PC-3 (cell line): ENCODE measurements at regions not wholly inside any gene's neighbourhood (a gene's known extent, or its start where the extent isn't known, plus 50 kb on each side); places are given as distances from the start of the nearest gene placed in this dataset.

Experiments used
- CTCF ChIP-seq: fragments of 300-600 bp; sonication (generic); conservative IDR thresholded peaks from 2 replicates; pipeline ENCODE4 v1.5.1; 2017; ENCODE audit warnings: antibody characterized with exemption, low read depth, mild to moderate bottlenecking, low read length
- EZH2 ChIP-seq: fragments of 300-600 bp; sonication (generic); IDR thresholded peaks from one replicate; pipeline ENCODE4 v1.6.1; 2017; ENCODE audit warnings: antibody characterized with exemption, mild to moderate bottlenecking, low read length; ENCODE audit not compliant: unreplicated experiment

- TF ChIP-seq CTCF (no peak), EZH2 (no peak)
These were observed 76.1 kb upstream of the PDK4 start for GRCh38 chr7:95672434-95672833.
